DND-41 (cell line): ENCODE measurements at regions not wholly inside any gene's neighbourhood (a gene's known extent, or its start where the extent isn't known, plus 50 kb on each side); places are given as distances from the start of the nearest gene placed in this dataset.

Source experiments
- ATAC-seq: fragments of 200-7000 bp; cut with Tn5 transposase; 3 replicates; pipeline ENCODE4 v1.9.1; 2021; ENCODE audit warnings: low read depth; ENCODE audit not compliant: insufficient read depth
- DNase-seq: peaks from one replicate; pipeline ENCODE4 v3.0.0-alpha.2; 2020
- H2AFZ ChIP-seq: 2 replicates; pipeline ENCODE4 v1.6.0; 2012; ENCODE audit warnings: low read depth, low read length
- H3K27ac ChIP-seq: 2 replicates; pipeline ENCODE4 v1.5.1; 2012; ENCODE audit warnings: low read length, inconsistent platforms
- H3K27me3 ChIP-seq: fragments of 200-600 bp; sonication (generic); 2 replicates; pipeline ENCODE4 v1.6.0; 2012; ENCODE audit warnings: low read length, mild to moderate bottlenecking, inconsistent platforms; ENCODE audit not compliant: insufficient read depth, poor library complexity
- H3K36me3 ChIP-seq: 2 replicates; pipeline ENCODE4 v1.5.1; 2012; ENCODE audit warnings: low read length, inconsistent platforms; ENCODE audit not compliant: insufficient read depth
- H3K4me1 ChIP-seq: 2 replicates; pipeline ENCODE4 v1.5.1; 2012; ENCODE audit warnings: mild to moderate bottlenecking, low read length; ENCODE audit not compliant: insufficient read depth
- H3K4me2 ChIP-seq: 2 replicates; pipeline ENCODE4 v1.6.0; 2012; ENCODE audit warnings: mild to moderate bottlenecking, moderate library complexity, low read length, inconsistent platforms; ENCODE audit not compliant: insufficient read depth
- H3K4me3 ChIP-seq, 2 experiments: fragments of 200-600 bp in 1 of 2; shearing (Covaris generic) in 1 of 2; 2 replicates each; pipeline ENCODE4 v1.5.1; 2012 to 2016; ENCODE audit warnings: inconsistent platforms in 2 of 2, low read length in 2 of 2, mild to moderate bottlenecking in 2 of 2, low read depth in 1 of 2, moderate library complexity in 1 of 2
- H3K79me2 ChIP-seq: 2 replicates; pipeline ENCODE4 v1.6.0; 2012; ENCODE audit warnings: low read length, inconsistent platforms; ENCODE audit not compliant: insufficient read depth
- H3K9ac ChIP-seq: 2 replicates; pipeline ENCODE4 v1.6.0; 2012; ENCODE audit warnings: low read depth, mild to moderate bottlenecking, inconsistent platforms, low read length, moderate library complexity
- H3K9me3 ChIP-seq: 2 replicates; pipeline ENCODE4 v1.5.1; 2012; ENCODE audit warnings: low read length, moderate library complexity, mild to moderate bottlenecking, inconsistent platforms; ENCODE audit not compliant: insufficient read depth, severe bottlenecking
- H4K20me1 ChIP-seq: 2 replicates; pipeline ENCODE4 v1.6.0; 2012; ENCODE audit warnings: low read length; ENCODE audit not compliant: insufficient read depth
- EZH2 ChIP-seq: IDR thresholded peaks from 3 replicates; pipeline ENCODE4 v1.6.1; 2012; ENCODE audit warnings: borderline replicate concordance, low read depth, mild to moderate bottlenecking, moderate library complexity, low read length, inconsistent platforms; ENCODE audit not compliant: severe bottlenecking
- TF ChIP-seq, protein P1 (sequence below): IDR thresholded peaks from 2 replicates; pipeline ENCODE4 v1.5.1; 2012; ENCODE audit warnings: borderline replicate concordance, low read length, moderate library complexity, mild to moderate bottlenecking; ENCODE audit not compliant: poor library complexity, severe bottlenecking; ENCODE audit errors: extremely low read depth

DNA sequence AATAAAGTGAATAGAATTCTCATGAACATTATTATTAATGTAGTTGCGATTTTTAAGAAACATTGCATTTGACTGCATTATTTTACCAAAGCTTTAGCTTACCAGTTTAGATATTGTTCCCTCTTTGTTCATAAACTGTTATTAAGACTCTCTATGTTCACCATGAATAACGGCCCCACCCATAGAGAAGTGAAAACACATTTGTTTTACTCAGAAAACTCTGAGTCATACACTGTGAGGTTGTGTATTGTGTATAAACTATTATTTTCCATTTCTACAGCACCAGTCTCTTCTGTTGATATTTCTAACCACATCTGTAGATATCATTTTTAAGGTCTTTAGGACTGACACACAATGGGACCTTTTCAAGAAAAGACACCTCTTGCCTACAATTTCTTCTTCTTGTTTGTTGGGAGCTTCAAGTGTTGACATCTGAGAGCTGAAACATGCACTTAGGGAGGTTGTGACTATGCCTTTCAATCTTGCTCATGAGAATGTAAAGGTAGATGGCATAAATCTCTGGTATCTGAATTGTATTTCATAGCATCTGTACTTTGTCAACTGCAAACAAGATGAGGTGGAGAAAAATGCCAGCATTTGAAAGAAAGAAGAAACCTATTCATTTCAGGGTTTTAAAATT, 252.9 kb upstream of the CDH8 start:
- no peak for DNase-seq
- Histone ChIP-seq H4K20me1 (no peaks in the 10 kb centered on the region), H3K4me3 (no peak overlapping the region), H3K79me2 (no peaks in the 10 kb centered on the region), H3K4me2 (no peak overlapping the region), H3K9ac (no peak overlapping the region), H2AFZ (no peak overlapping the region), H3K27me3 (no peaks in the 10 kb centered on the region), H3K36me3 (no peaks in the 10 kb centered on the region), H3K9me3 (no peaks in the 10 kb centered on the region), H3K27ac (no peak overlapping the region), H3K4me1 (no peaks in the 10 kb centered on the region)
- TF ChIP-seq EZH2: no peak
- TF ChIP-seq, protein P1, sequence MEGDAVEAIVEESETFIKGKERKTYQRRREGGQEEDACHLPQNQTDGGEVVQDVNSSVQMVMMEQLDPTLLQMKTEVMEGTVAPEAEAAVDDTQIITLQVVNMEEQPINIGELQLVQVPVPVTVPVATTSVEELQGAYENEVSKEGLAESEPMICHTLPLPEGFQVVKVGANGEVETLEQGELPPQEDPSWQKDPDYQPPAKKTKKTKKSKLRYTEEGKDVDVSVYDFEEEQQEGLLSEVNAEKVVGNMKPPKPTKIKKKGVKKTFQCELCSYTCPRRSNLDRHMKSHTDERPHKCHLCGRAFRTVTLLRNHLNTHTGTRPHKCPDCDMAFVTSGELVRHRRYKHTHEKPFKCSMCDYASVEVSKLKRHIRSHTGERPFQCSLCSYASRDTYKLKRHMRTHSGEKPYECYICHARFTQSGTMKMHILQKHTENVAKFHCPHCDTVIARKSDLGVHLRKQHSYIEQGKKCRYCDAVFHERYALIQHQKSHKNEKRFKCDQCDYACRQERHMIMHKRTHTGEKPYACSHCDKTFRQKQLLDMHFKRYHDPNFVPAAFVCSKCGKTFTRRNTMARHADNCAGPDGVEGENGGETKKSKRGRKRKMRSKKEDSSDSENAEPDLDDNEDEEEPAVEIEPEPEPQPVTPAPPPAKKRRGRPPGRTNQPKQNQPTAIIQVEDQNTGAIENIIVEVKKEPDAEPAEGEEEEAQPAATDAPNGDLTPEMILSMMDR: no peak
- no peak for ATAC-seq

DNA sequence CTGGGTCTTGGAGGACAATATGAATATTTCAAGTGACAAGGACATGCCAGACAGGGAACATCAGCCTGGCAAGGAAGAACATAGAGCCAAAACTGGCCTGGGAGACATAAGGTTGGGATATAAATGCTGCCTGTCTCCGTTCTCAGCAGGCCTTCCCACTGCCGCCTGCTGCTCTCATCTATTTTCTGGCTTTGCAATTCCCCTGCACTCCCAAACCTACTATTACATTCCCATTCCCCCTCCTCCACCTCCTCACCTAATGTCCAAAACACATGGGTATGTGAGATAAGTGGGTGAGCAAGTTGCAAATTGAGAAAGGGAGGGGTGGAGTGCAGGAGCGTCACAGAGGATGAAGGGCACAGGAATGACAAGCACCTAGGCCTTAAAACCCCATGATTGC, 244.3 kb upstream of the CDH8 start:
- Histone ChIP-seq H3K4me1 (no peaks in the 10 kb centered on the region), H3K9ac (no peak overlapping the region), H2AFZ (no peak overlapping the region), H3K27ac (no peak overlapping the region), H3K4me2 (no peak overlapping the region), H4K20me1 (no peaks in the 10 kb centered on the region), H3K4me3 (no peak overlapping the region), H3K36me3 (no peaks in the 10 kb centered on the region), H3K79me2 (no peaks in the 10 kb centered on the region), H3K27me3 (no peaks in the 10 kb centered on the region), H3K9me3 (no peaks in the 10 kb centered on the region)
- DNase-seq: no peak
- no peak for TF ChIP-seq EZH2
- TF ChIP-seq, protein P1: no peak
- ATAC-seq: no peak

DNA sequence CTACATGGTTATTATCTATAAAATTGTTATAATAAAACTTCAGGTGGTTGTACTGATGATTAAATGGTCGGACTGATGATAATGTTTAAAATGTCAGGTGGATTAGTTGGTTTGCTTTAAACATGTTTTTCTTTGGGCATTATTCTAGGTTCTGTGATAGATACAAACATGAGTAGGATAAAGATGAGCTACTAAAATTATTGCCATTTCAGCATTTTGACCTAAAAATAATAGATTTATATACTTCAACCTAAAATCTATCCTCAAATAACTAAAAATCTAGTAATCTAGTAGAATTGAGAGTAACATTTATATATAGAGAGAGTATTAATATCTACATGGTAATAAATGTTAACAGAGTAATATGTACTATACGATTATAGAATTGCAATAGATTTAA, 241.7 kb upstream of the CDH8 start:
- no peaks in the 10 kb centered on the region for H4K20me1 ChIP-seq
- no peak overlapping the region for H3K4me3 ChIP-seq
- H3K27me3 ChIP-seq: no peaks in the 10 kb centered on the region
- no peak overlapping the region for H2AFZ ChIP-seq
- H3K4me1 ChIP-seq: no peaks in the 10 kb centered on the region
- ATAC-seq: no peak
- H3K9ac ChIP-seq: no peak overlapping the region
- no peak overlapping the region for H3K4me2 ChIP-seq
- H3K9me3 ChIP-seq: no peaks in the 10 kb centered on the region
- H3K79me2 ChIP-seq: no peaks in the 10 kb centered on the region
- no peak for TF ChIP-seq EZH2
- TF ChIP-seq, protein P1: no peak
- no peak for DNase-seq
- no peak overlapping the region for H3K27ac ChIP-seq
- no peaks in the 10 kb centered on the region for H3K36me3 ChIP-seq

DNA sequence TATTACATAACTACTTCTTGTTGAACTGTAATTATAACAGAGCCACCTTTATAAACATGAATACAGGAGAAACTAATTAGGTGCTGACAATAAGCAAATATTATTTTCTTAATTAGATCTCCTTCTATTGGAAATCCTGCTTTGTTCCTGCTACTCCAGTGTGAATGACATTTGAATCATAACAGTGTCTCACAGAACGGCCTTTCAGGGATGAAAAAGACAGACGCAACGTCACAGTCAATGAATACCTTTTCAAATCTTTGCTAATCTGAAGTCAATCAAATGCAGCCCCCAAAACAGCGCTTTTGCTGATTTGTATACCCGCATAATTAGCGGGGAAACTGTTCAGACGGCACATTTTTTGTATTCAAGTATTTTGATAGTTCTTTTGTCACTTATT, 240.4 kb upstream of the CDH8 start:
- no peak overlapping the region for H3K4me2 ChIP-seq
- no peak overlapping the region for H3K27ac ChIP-seq
- no peak overlapping the region for H3K9ac ChIP-seq
- no peaks in the 10 kb centered on the region for H3K27me3 ChIP-seq
- TF ChIP-seq, protein P1: no peak
- TF ChIP-seq EZH2: no peak
- no peak overlapping the region; the same call in 1 of the 2 replicates for H2AFZ ChIP-seq
- no peaks in the 10 kb centered on the region for H3K4me1 ChIP-seq
- no peaks in the 10 kb centered on the region for H3K9me3 ChIP-seq
- no peaks in the 10 kb centered on the region for H4K20me1 ChIP-seq
- ATAC-seq: no peak
- H3K79me2 ChIP-seq: no peaks in the 10 kb centered on the region
- H3K36me3 ChIP-seq: no peaks in the 10 kb centered on the region
- H3K4me3 ChIP-seq: no peak overlapping the region
- DNase-seq: no peak
